PC-9 (cell line): ENCODE measurements at regions not wholly inside any gene's neighbourhood (a gene's known extent, or its start where the extent isn't known, plus 50 kb on each side); places are given as distances from the start of the nearest gene placed in this dataset.

Experiments
- CTCF ChIP-seq: fragments of 200-600 bp; sonication (generic); conservative IDR thresholded peaks from 2 replicates; pipeline ENCODE4 v1.6.1; 2017; ENCODE audit warnings: mixed run types, antibody characterized with exemption, mild to moderate bottlenecking, moderate library complexity
- EZH2 ChIP-seq: fragments of 200-600 bp; sonication (generic); IDR thresholded peaks from 2 replicates; pipeline ENCODE4 v1.8.0; 2017; ENCODE audit warnings: antibody characterized with exemption, low read depth

GRCh38 chr5:141753971-141754713 is 72.1 kb upstream of the ARAP3 start:
- TF ChIP-seq CTCF (no peak), EZH2 (no peak)
